ENCODE measurements at regions not wholly inside any gene's neighbourhood (a gene's known extent, or its start where the extent isn't known, plus 50 kb on each side); places are given as distances from the start of the nearest gene placed in this dataset.

- TF ChIP-seq SP1 (IDR thresholded peaks at IDR 0.05) (no peak), TARDBP (IDR thresholded peaks at IDR 0.05) (no peak), SUZ12 (IDR thresholded peaks at IDR 0.05) (no peak), NFRKB (IDR thresholded peaks at IDR 0.05) (no peak), FOXM1 (IDR thresholded peaks at IDR 0.05; ENCODE audit: borderline replicate concordance) (no peak), FOXA1 (IDR thresholded peaks at IDR 0.05) (no peak), HDGF (IDR thresholded peaks at IDR 0.05; ENCODE audit: borderline replicate concordance) (no peak), L3MBTL2 (conservative IDR thresholded peaks at IDR 0.05) (no peak), LEF1 (IDR thresholded peaks at IDR 0.05; ENCODE audit: borderline replicate concordance) (no peak), ELF4 (IDR thresholded peaks at IDR 0.05) (no peak), BHLHE40 (IDR thresholded peaks at IDR 0.05; ENCODE audit: borderline replicate concordance) (no peak), FOXK2 (IDR thresholded peaks at IDR 0.05) (no peak), ARNT (IDR thresholded peaks at IDR 0.05) (no peak)
These were observed 155.0 kb upstream of the C14orf180 start for GRCh38 chr14:104424406-104425072.

Measured in HEK293T (cell line).